Activated T-helper 1 cell treated with anti-CD3 and anti-CD28 coated beads, Interleukin-2, amount 50 U/mL, for 16 hours (primary cell): ENCODE measurements at regions not wholly inside any gene's neighbourhood (a gene's known extent, or its start where the extent isn't known, plus 50 kb on each side); places are given as distances from the start of the nearest gene placed in this dataset.
"Not testable (repeated sequence)": the region's sequence is repeated elsewhere in the genome, so short reads cannot be mapped to it uniquely, and the experiment has no call there.

Experiments used
- DNase-seq, 2 donors: peaks; one replicate each; pipeline ENCODE4 v3.0.0-alpha.2; 2020; ENCODE audit warnings: low read depth in 1 of 2, low spot score in 1 of 2

GRCh38 chr6:137401088-137401487, 93.1 kb downstream of the OLIG3 start:
- DNase-seq: no peak

GRCh38 chr6:137399881-137400443, 94.2 kb downstream of the OLIG3 start:
- no peak for DNase-seq

- no peak for DNase-seq
Observed at GRCh38 chr6:137395316-137395715, 98.9 kb downstream of the OLIG3 start.

GRCh38 chr6:137391061-137391814, 103.0 kb downstream of the OLIG3 start:
- DNase-seq: no peak

GRCh38 chr6:137390334-137390733, 103.9 kb downstream of the OLIG3 start:
- DNase-seq: no peak

- peak; percentile 24 to 46 for DNase-seq
Observed at GRCh38 chr6:137389150-137389704, 105.0 kb downstream of the OLIG3 start.

- no peak for DNase-seq
Observed at GRCh38 chr6:137387096-137387764, 107.0 kb downstream of the OLIG3 start.

- not testable (repeated sequence) for DNase-seq
Observed at GRCh38 chr6:137383287-137383686, 110.9 kb downstream of the OLIG3 start.

- no peak for DNase-seq
Observed at GRCh38 chr6:137378090-137378369, 116.2 kb downstream of the OLIG3 start.

GRCh38 chr6:137373296-137373695, 120.9 kb downstream of the OLIG3 start:
- DNase-seq: no peak

GRCh38 chr6:137372532-137372931, 121.7 kb downstream of the OLIG3 start:
- DNase-seq: no peak

GRCh38 chr6:137371634-137372016, 122.6 kb downstream of the OLIG3 start:
- no peak for DNase-seq

- no peak for DNase-seq
Observed at GRCh38 chr6:137370871-137371633, 123.1 kb downstream of the OLIG3 start.

GRCh38 chr6:137369136-137369535, 125.1 kb downstream of the OLIG3 start:
- DNase-seq: no peak

GRCh38 chr6:137365707-137366437, 128.3 kb downstream of the OLIG3 start:
- no peak for DNase-seq

GRCh38 chr6:137363805-137364138, 130.4 kb downstream of the OLIG3 start:
- DNase-seq: no peak

GRCh38 chr6:137362878-137363804, 131.1 kb downstream of the OLIG3 start:
- no peak for DNase-seq

GRCh38 chr6:137361701-137362100, 132.5 kb downstream of the OLIG3 start:
- DNase-seq: no peak

GRCh38 chr6:137358273-137358672, 135.9 kb downstream of the OLIG3 start:
- no peak for DNase-seq

- no peak for DNase-seq
Observed at GRCh38 chr6:137357948-137358266, 136.3 kb downstream of the OLIG3 start.
